IPS-NIHi7 (cell line): ENCODE measurements at regions not wholly inside any gene's neighbourhood (a gene's known extent, or its start where the extent isn't known, plus 50 kb on each side); places are given as distances from the start of the nearest gene placed in this dataset.

Experiments
- DNase-seq: peaks from one replicate; pipeline ENCODE4 v3.0.0; 2012; ENCODE audit warnings: mixed read lengths; ENCODE audit errors: extremely low spot score

- DNase-seq: no peak
Measured at GRCh38 chr13:37364956-37365355, 233.6 kb downstream of the POSTN start.

- no peak for DNase-seq
Measured at GRCh38 chr13:37364007-37364406, 234.6 kb downstream of the POSTN start.

GRCh38 chr13:37361608-37362007, 237.0 kb downstream of the POSTN start:
- DNase-seq: no peak

DNA sequence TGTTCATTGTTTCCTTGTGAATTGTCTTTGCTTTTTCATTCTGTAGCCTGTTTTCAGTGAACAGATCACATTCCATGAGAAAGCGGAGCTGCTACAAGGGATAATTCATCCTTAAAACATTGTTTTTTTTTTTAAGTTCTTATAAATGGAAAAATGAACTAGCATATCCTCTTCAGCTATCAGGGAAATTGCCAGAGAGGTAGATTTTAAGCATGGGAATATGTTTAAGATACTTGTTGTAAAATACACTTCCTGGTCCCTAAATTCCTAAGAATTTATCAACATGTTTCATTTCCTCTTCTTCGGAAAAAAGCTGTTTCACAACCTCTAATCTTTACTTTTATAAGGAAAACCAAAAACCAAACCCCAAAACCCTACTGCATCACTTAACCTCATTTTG, 238.0 kb downstream of the POSTN start:
- DNase-seq: no peak

DNA sequence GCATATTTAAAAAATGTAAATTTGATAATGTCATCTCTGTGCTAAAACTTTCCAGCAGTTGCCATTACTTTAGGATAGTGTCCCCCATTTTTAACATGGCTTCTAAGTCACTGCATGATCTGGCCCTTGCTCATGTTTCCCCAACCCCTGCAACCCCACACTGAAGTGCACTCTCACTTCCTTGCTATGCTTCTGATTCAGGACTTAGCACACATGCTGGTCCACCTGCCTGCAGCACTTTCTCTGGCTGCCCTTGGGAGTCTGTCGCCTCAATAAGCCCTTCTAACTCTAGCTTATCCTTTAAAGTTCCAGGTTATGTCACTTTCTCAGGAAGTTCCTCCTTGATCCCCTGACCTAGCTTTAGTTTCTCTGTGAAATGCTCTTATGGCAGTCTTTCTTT, 241.0 kb downstream of the POSTN start:
- no peak for DNase-seq

DNA sequence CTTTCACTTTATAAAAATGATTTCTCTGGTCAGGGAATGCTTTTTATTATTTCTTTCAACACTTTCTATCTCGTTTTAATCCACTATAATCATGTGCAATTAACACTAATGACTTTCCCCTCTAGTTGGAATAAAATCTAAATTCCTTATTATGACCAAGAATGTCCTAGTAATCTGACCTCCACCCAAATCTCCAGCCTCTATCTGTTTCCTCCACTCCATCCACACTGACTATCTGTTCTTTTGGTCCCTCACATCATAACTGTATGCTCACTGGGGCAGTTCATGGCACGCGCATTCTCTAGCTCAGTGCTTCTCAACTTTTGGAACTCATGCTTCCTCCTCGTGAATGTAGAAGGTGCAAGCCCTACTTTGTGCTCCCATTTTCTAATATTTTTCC, 244.7 kb downstream of the POSTN start:
- DNase-seq: no peak

DNA sequence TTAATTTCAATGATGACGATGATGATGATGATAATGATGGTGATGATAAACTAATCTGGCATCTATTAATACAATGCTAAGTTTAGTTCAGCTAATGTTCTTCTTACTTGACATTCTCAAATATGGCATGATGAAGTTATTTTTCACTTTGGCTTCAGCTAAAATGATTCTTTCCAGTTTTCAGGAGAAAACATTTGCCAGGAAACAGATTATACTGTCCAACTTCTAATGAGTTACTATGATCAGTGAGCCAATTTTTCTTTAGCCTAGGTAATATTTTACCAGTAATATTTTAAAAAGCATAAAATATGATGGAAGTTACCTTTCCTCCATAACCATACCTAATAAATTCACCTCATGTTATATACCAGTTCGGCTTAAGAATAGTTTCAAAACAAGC, 245.7 kb upstream of the CSNK1A1L start:
- DNase-seq: no peak

GRCh38 chr13:37349916-37350315, 244.5 kb upstream of the CSNK1A1L start:
- DNase-seq: no peak

GRCh38 chr13:37348916-37349643, 243.6 kb upstream of the CSNK1A1L start:
- no peak for DNase-seq

- DNase-seq: no peak
Measured at GRCh38 chr13:37345869-37346268, 240.4 kb upstream of the CSNK1A1L start.

DNA sequence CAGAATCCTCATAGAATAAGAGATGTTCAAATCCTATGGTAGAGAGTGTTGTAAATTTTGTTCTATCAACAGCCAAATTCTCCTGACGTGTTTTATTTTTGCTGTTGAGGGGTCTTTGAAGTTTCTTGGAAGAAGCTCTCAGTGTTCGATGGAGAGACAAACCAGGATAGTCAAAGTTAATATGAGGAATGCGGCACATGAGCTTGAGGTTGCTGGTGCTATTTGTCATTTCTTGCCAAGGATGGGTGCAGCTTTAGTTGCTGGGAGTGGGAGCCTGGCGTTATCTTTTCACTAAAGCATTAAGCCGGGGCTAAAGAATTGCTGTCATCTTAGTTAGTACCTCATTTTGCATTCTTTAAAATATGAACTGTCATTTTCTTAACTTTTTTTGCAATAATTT, 239.9 kb upstream of the CSNK1A1L start:
- no peak for DNase-seq

DNA sequence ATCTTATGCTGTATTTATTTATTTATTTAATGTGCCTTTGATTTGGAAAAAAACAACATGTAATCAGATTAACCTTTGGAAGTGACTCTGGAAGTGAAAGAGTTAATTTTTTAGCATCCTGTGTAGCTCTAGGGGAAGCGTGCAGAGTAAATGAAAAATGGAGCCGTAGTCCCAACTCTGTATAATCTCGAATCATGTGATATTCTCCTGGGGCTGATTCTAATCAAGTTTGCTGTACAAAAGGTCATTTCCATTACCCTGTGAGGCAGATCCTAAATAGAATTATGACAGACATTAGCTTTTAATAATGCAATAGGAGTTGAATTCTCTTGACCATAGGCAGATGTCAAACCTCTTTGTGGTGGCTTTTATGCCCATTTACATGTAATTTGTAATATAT, 238.6 kb upstream of the CSNK1A1L start:
- no peak for DNase-seq

GRCh38 chr13:37342205-37342604, 236.7 kb upstream of the CSNK1A1L start:
- no peak for DNase-seq

DNA sequence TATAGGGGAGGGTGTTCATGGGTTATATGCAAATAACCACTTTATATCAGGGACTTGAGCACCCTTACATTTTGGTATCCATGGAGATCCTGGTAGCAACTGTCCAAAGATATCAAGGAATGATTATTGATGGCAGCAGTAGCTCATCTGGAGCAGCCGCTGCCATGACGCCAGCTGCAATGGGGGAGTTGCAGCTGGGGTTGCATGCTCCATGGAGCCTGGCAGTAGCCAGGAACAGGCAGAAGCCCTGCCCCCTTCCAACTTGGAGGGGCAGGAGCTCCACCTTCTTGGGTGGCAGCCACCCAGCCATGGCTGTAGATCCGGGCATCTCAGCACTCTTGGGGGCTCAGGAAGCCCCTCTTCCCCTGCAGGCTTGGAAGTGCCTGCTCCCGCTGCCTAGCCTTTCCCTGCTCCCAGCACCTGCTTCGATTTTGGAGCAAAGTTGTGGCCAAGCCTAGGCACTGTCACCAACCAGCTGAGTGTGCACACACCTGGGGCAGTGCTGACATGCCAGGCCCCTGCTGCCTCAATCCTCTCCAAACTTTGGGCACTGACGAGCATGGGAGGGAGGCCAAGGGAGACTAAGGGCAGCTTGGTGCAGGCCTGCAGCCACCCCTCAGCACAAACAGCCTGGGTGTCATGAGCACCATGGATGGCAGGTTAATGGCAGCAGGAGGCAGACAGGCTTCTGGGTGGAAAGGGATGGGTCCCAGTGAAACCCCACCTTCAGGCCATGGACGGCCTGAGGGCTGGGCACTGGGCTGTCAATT, 235.6 kb upstream of the CSNK1A1L start:
- no peak for DNase-seq

- no peak for DNase-seq
Measured at GRCh38 chr13:37339386-37339735, 233.9 kb upstream of the CSNK1A1L start.

GRCh38 chr13:37338726-37339385, 233.4 kb upstream of the CSNK1A1L start:
- DNase-seq: no peak

DNA sequence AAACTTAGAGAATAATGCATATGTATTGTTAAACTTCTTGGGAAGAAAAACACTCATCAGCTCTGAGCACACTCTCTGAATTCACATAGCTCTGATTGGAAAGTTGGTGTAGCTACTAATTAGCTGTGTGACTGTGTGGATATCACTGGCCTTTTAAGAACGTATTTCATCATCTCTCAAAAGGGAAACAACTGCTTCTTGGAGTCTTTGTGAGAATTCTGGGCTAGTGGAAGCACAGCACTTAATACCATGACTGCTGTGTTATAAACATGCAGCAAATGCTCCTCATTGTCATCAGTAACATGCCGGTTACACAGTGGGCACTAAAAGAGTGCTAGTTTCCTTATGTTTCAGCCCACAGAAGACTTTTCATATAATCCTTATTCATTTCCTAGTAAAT, 220.9 kb upstream of the CSNK1A1L start:
- no peak for DNase-seq

DNA sequence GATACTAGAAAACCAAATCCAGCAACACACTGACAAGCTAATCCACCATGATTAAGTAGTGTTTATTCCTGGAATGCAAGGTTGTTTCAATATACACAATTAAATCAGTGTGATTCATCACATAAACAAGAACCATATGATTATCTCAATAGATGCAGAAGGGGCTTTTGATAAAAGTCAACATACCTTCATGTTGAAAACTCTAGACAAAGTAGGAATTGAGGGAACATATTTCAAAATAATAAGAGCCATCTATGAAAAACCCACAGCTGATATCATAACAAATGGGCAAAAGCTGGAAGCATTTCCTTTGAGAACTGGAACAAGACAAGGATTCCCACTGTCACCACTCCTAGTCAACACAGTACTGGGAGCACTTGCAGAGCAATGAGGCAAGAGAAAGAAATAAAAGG, 213.6 kb upstream of the CSNK1A1L start:
- no peak for DNase-seq

DNA sequence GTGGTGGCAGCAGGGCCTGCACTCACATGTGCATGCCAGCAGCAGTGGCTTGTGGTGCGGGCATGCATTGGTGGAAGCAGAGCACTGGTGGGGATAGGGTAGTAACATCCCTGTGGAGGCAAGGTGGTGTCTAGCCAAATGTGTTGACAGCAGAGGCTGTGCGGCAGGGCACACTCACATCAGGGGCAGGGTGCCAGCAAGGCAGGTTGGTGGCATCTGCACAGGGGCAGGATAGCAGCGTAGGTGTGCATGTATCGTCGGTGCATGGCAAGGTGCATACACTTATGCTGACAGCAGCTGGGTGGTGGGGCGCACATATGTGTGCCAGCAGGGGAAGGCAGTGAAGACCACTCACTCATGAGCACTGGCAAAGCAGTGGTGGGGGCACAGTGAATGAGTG, 211.5 kb upstream of the CSNK1A1L start:
- no peak for DNase-seq

DNA sequence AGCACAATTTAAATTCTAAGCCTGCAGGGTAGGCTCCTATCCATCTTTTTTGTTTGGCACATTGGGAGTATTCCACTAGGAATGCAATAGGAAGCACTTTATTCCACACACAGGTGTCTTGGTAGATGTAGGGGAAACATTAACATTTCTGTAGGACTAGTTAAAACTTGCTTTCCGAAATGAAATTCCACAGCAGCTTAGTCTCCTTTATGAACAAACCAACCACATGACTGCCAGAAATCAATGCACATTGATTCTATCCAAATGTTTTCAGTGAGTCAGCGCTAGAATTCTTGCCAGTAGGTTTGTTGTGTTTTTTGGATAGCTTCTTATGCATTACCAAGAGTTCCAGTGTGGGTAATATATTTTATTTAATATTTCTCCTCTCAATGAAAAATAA, 207.9 kb upstream of the CSNK1A1L start:
- no peak for DNase-seq

- DNase-seq: no peak
Measured at GRCh38 chr13:37306778-37307544, 201.5 kb upstream of the CSNK1A1L start.

DNA sequence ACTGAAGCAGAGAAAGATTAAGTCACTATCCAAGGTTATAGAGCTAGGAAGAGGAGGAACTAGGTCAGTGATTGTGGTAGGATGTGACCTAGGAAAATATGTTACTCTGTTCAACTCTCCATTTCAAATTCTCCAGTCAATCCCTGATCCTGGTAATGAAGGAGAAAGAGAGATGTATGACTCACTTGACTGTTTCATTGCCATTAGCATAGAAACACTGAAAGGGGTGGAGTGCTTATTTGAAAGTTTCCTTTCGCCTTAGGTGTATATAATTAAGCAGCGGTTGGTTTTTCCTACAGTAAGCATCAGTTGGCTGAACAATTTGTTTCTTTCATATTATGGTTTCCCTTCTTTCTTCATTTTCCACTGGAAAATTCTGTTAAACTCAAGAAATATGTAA, 198.1 kb upstream of the CSNK1A1L start:
- DNase-seq: no peak
